Kidney (tissue), 13 donors: ENCODE measurements at regions not wholly inside any gene's neighbourhood (a gene's known extent, or its start where the extent isn't known, plus 50 kb on each side); places are given as distances from the start of the nearest gene placed in this dataset.
A peak's percentile ranks its signal among the peaks of the same experiment; 100 is the strongest.

Experiments
- DNase-seq, 5 donors: peaks; one replicate each; pipeline ENCODE4 v3.0.0-alpha.2; 2013 to 2020
- FAIRE-seq: peaks from 2 replicates; lab custom pipeline; 2012; peaks lifted over from hg19 to GRCh38; lab: Jason Lieb, UNC
- H3K27ac ChIP-seq, 2 donors: one replicate each; pipeline ENCODE4 v1.7.0; 2013; ENCODE audit warnings: low read depth in 2 of 2, low read length in 2 of 2, inconsistent platforms in 1 of 2
- H3K27me3 ChIP-seq: one replicate; pipeline ENCODE4 v1.7.1; 2013; ENCODE audit warnings: low read length, inconsistent platforms; ENCODE audit not compliant: control insufficient read depth, insufficient read depth
- H3K36me3 ChIP-seq, 3 donors: one replicate each; pipeline versions ENCODE4 v1.7.0 to v1.7.1; 2013; ENCODE audit warnings: low read length in 3 of 3, control low read depth in 1 of 3, inconsistent platforms in 1 of 3; ENCODE audit not compliant: insufficient read depth in 3 of 3, control insufficient read depth in 2 of 3
- H3K4me1 ChIP-seq, 3 donors: one replicate each; pipeline versions ENCODE4 v1.7.0 to v1.7.1; 2013; ENCODE audit warnings: low read length in 3 of 3, inconsistent platforms in 1 of 3, low read depth in 1 of 3; ENCODE audit not compliant: control insufficient read depth in 2 of 3, insufficient read depth in 2 of 3
- H3K4me3 ChIP-seq, 3 donors: one replicate each; pipeline versions ENCODE4 v1.7.0 to v1.8.1; 2013; ENCODE audit warnings: low read length in 3 of 3, control low read depth in 1 of 3, inconsistent platforms in 1 of 3
- H3K9ac ChIP-seq, 3 donors: one replicate each; pipeline versions ENCODE4 v1.7.0 to v1.7.1; 2013; ENCODE audit warnings: low read length in 3 of 3, control low read depth in 1 of 3, inconsistent platforms in 1 of 3
- H3K9me3 ChIP-seq, 3 donors: one replicate each; pipeline versions ENCODE4 v1.7.0 to v1.7.1; 2013; ENCODE audit warnings: low read length in 3 of 3, control low read depth in 1 of 3, inconsistent platforms in 1 of 3; ENCODE audit not compliant: control insufficient read depth in 2 of 3, insufficient read depth in 1 of 3
- CTCF ChIP-seq: IDR thresholded peaks from 3 replicates; pipeline ENCODE4 v1.5.1; 2012; ENCODE audit warnings: mild to moderate bottlenecking, moderate library complexity, borderline replicate concordance; ENCODE audit not compliant: insufficient read depth; ENCODE audit errors: extremely low read depth
- intact Hi-C: fragments of 100-400 bp; cut with DNase I; formaldehyde crosslinking; loops from one replicate; pipeline ENCODE4 v1.11.1; 2022
- donor health status: control.
- donor health status: control.
- donor health status: control.
- donor health status: control.
- donor health status: control.
- donor health status: DM: yes; HTN: yes; CAD: no.
- donor health status: Normal renal cell carcinoma (clear cell type).

GRCh38 chr6:170134031-170134470 lies 156.8 kb downstream of the DLL1 start:
- no peaks in the 10 kb centered on the region for H3K27me3 ChIP-seq
- no peak overlapping the region for H3K9ac ChIP-seq
- H3K9me3 ChIP-seq, result no peaks in the 10 kb centered on the region
- H3K4me3 ChIP-seq, result no peak overlapping the region
- H3K36me3 ChIP-seq, result no peaks in the 10 kb centered on the region
- H3K27ac ChIP-seq, result no peak overlapping the region
- H3K4me1 ChIP-seq, result peaks cover 0 to 14% (median 0%) of the 10 kb centered on the region in 3 donors
- DNase-seq, result peak in 2 of 5 donors; percentile 7 to 34
- intact Hi-C loops, result no loop called here
- no peak for FAIRE-seq
- TF ChIP-seq CTCF, result no peak

GRCh38 chr6:170132561-170132991 lies 158.3 kb downstream of the DLL1 start:
- peak in 3 of 5 donors; percentile 2 to 58 (median 32) for DNase-seq
- Histone ChIP-seq H3K27me3 (no peaks in the 10 kb centered on the region), H3K4me1 (peaks cover 0 to 8% (median 0%) of the 10 kb centered on the region in 3 donors), H3K27ac (no peak overlapping the region), H3K9ac (no peak overlapping the region), H3K4me3 (no peak overlapping the region), H3K36me3 (no peaks in the 10 kb centered on the region), H3K9me3 (no peaks in the 10 kb centered on the region)
- intact Hi-C loops, result no loop called here
- no peak for TF ChIP-seq CTCF
- no peak for FAIRE-seq

- Histone ChIP-seq H3K4me3 (no peak overlapping the region), H3K4me1 (peaks cover 0 to 8% (median 0%) of the 10 kb centered on the region in 3 donors), H3K27me3 (no peaks in the 10 kb centered on the region), H3K36me3 (no peaks in the 10 kb centered on the region), H3K9ac (no peak overlapping the region), H3K27ac (no peak overlapping the region), H3K9me3 (no peaks in the 10 kb centered on the region)
- intact Hi-C loops, result no loop called here
- TF ChIP-seq CTCF, result no peak
- peak in 3 of 5 donors; percentile 6 to 55 (median 37) for DNase-seq
- FAIRE-seq, result no peak
Measured at GRCh38 chr6:170132011-170132521, 158.8 kb downstream of the DLL1 start.

- H3K9me3 ChIP-seq, result no peaks in the 10 kb centered on the region
- no peak overlapping the region for H3K4me3 ChIP-seq
- peaks cover 0 to 4% (median 0%) of the 10 kb centered on the region in 3 donors for H3K4me1 ChIP-seq
- no peak for TF ChIP-seq CTCF
- FAIRE-seq (no peak), DNase-seq (peak in 3 of 5 donors; percentile 4 to 59 (median 23))
- no peaks in the 10 kb centered on the region for H3K27me3 ChIP-seq
- no peak overlapping the region for H3K27ac ChIP-seq
- no peak overlapping the region for H3K9ac ChIP-seq
- intact Hi-C loops, result no loop called here
- no peaks in the 10 kb centered on the region for H3K36me3 ChIP-seq
Measured at GRCh38 chr6:170131351-170131750, 159.5 kb downstream of the DLL1 start.
